NCI-H524 treated with DMSO at 0.1 percent for 48 hours (cell line): ENCODE measurements at regions not wholly inside any gene's neighbourhood (a gene's known extent, or its start where the extent isn't known, plus 50 kb on each side); places are given as distances from the start of the nearest gene placed in this dataset.
"Not testable (repeated sequence)": the region's sequence is repeated elsewhere in the genome, so short reads cannot be mapped to it uniquely, and the experiment has no call there.

ENCODE experiments used
- DNase-seq: peaks from one replicate; lab custom pipeline; 2025; lab: John Stamatoyannopoulos, UW

GRCh38 chr12:124130691-124131591 is 157.9 kb downstream of the ZNF664 start:
- DNase-seq = no peak

- DNase-seq = no peak
Observed at GRCh38 chr12:124131659-124132058, 158.6 kb downstream of the ZNF664 start.

GRCh38 chr12:124132530-124132929 is 159.5 kb downstream of the ZNF664 start:
- no peak for DNase-seq

GRCh38 chr12:124136796-124137195 is 158.1 kb upstream of the RFLNA start:
- DNase-seq = no peak

GRCh38 chr12:124140944-124141486 is 153.9 kb upstream of the RFLNA start:
- no peak for DNase-seq

- DNase-seq = not testable (repeated sequence)
Observed at GRCh38 chr12:124141611-124142010, 153.3 kb upstream of the RFLNA start.

- no peak for DNase-seq
Observed at GRCh38 chr12:124142395-124143035, 152.4 kb upstream of the RFLNA start.

- DNase-seq = no peak
Observed at GRCh38 chr12:124143726-124144125, 151.2 kb upstream of the RFLNA start.

GRCh38 chr12:124144531-124145194 is 150.2 kb upstream of the RFLNA start:
- no peak for DNase-seq

- no peak for DNase-seq
Observed at GRCh38 chr12:124147027-124147426, 147.9 kb upstream of the RFLNA start.

- no peak for DNase-seq
Observed at GRCh38 chr12:124147575-124147974, 147.3 kb upstream of the RFLNA start.

- peak; percentile 62 for DNase-seq
Observed at GRCh38 chr12:124148481-124149273, 146.2 kb upstream of the RFLNA start.

GRCh38 chr12:124149287-124149686 is 145.6 kb upstream of the RFLNA start:
- no peak for DNase-seq

GRCh38 chr12:124150168-124150567 is 144.7 kb upstream of the RFLNA start:
- DNase-seq = peak; percentile 72

GRCh38 chr12:124151583-124151982 is 143.3 kb upstream of the RFLNA start:
- no peak for DNase-seq

- DNase-seq = no peak
Observed at GRCh38 chr12:124152731-124153130, 142.2 kb upstream of the RFLNA start.

- DNase-seq = no peak
Observed at GRCh38 chr12:124153392-124153791, 141.5 kb upstream of the RFLNA start.

GRCh38 chr12:124157406-124157805 is 137.5 kb upstream of the RFLNA start:
- no peak for DNase-seq

- no peak for DNase-seq
Observed at GRCh38 chr12:124159655-124160054, 135.2 kb upstream of the RFLNA start.

GRCh38 chr12:124160097-124160756 is 134.7 kb upstream of the RFLNA start:
- no peak for DNase-seq

GRCh38 chr12:124161402-124161801 is 133.5 kb upstream of the RFLNA start:
- DNase-seq = not testable (repeated sequence)
